Hindlimb muscle (tissue), 1 donor: ENCODE measurements at regions not wholly inside any gene's neighbourhood (a gene's known extent, or its start where the extent isn't known, plus 50 kb on each side); places are given as distances from the start of the nearest gene placed in this dataset.
A peak's percentile ranks its signal among the peaks of the same experiment; 100 is the strongest.
"Not testable (repeated sequence)": the region's sequence is repeated elsewhere in the genome, so short reads cannot be mapped to it uniquely, and the experiment has no call there.

ENCODE experiments used
- DNase-seq: peaks from one replicate; pipeline ENCODE4 v3.0.0-alpha.2; 2013

GRCh38 chr20:52049001-52049731, 142.4 kb downstream of the ZFP64 start:
- no peak for DNase-seq

DNA sequence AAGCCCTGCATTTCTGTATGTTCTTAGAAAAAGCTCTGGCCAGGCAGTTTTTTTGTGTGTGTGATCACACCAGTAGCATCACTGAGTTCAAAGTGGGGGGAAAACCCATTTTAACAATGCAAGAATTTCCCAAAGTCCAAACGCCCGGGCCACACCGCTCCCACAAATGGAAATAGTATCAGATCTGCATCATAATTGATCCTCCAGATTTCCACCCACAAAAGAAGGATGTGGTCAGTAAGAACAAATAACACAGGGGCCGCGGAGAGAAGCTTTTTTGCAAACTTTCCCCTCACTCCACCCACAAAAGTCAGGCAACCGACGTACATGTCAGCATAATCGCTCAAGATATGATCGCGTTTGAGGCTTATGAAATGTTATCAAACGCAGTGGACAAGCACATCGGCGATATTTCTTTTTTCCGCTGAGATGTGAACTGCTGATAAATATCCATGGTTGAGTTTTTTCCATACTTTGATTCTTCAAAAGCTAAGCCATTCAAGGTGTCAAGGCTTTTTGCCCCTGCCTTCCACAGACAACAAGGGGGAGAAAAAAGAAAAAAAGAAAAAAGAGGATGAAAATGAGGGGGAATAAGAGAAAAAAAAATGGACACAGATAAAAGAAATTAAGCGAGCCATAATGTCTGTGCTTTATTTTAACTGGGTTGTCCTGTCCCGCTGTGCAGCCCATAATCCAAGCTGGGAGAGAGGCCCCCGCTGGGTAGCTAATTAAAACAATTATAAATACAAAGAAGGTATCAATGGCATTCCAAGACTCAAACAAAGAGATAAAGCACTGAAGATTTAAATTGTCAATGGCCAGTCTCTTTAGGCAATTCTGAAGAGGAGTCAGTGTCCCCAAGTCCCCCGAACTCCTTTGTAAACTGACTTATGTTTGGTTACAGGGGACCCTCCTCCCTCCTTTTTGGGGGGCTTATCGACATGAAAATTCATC, 143.5 kb downstream of the ZFP64 start:
- peak; percentile 19 for DNase-seq

- no peak for DNase-seq
These were observed 149.6 kb downstream of the ZFP64 start for GRCh38 chr20:52041966-52042365.

GRCh38 chr20:52039790-52040189, 151.8 kb downstream of the ZFP64 start:
- DNase-seq, result no peak

- not testable (repeated sequence) for DNase-seq
These were observed 152.9 kb downstream of the ZFP64 start for GRCh38 chr20:52038632-52039031.

DNA sequence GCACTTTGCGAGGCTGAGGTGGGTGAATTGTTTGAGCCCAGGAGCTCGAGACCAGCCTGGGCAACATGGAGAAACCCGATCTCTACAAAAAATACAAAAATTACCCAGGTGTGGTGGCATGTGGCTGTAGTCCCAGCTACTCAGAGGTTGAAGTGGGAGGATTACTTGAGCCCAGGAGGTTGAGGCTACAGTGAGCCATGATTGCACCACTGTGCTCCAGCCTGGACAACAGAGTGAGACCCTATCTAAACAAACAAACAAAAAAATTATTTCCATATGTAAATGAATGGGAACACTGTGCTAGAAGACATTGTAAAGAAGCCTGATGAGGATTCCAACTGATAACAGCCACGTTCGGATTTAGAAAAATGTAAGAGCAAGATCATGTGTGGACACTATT, 154.2 kb downstream of the ZFP64 start:
- DNase-seq, result no peak

DNA sequence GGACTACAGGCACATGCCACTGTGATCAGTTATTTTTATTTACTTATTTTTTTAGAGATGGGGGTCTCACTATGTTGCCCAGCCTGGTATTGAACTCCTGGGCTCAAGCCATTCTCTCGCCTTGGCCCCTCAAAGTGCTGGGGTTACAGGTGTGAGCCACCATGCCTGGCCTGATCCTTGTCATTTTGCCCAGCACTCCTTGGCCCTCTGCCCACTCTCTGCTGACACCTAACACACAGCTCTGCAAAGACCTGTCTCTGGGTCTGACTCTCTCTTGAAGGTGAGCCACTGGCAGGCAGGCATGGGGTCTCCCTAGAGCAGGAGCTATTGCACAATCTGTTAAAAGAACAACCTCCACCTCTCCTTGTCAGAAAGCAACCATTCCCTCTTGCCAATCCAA, 155.6 kb downstream of the ZFP64 start:
- DNase-seq, result no peak

GRCh38 chr20:52035498-52035897, 156.1 kb downstream of the ZFP64 start:
- no peak for DNase-seq

DNA sequence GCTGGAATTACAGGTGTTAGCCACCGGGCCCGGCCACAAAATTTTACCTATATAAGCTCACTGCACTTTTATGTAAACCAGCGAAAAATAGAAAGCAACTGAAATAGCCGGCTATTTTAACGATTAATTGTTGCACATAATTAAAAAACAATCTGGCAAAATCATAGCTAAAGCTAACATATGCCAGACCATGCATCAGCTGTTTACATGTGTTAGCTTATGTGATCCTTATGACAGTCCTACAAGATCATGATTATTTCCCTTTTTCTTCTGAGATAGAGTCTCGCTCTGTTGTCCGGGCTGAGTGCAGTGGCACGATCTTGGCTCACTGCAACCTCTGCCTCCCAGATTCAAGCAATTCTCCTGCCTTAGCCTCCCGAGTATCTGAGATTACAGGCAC, 157.0 kb downstream of the ZFP64 start:
- DNase-seq, result no peak

DNA sequence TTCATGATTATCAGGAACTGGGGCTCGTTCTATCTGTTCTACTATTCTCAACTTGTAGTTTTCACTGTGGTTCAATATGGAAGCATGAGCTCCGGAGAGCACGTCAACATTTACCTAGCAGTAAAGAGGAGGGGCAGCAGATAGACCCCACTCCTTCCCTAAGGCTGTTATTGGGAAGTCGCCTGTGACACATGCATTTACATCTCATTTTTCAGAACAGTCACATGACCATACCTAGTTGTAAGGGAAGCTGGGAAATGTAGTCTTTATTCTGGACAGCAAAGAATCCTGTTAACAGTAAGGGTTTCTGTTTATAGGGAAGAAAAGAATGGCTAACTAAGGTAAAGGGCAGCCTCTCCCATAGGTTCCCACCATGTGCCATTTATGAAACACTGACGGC, 158.3 kb downstream of the ZFP64 start:
- no peak for DNase-seq

GRCh38 chr20:52032304-52032683, 159.3 kb downstream of the ZFP64 start:
- DNase-seq, result not testable (repeated sequence)

- DNase-seq, result no peak
These were observed 159.8 kb downstream of the ZFP64 start for GRCh38 chr20:52031563-52032303.

DNA sequence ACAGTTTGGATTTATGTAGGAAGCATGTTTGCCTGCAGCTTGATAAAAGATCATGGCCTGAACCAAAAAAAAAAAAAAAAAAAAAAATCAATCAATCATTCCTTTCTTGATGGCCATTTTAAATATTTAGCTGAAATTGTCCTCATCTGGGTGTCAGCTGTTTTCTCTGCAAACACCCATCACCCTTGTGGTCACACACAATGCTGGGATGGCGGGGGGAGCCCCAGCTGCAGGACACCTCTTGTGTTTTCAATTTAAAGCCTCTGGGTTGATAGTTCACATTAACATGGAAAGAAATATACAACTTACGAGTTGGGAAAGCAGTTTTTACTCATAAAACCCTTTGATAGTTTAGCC, 160.4 kb downstream of the ZFP64 start:
- no peak for DNase-seq

- not testable (repeated sequence) for DNase-seq
These were observed 162.4 kb downstream of the ZFP64 start for GRCh38 chr20:52029129-52029528.

- DNase-seq, result no peak
These were observed 165.6 kb downstream of the ZFP64 start for GRCh38 chr20:52025938-52026337.

DNA sequence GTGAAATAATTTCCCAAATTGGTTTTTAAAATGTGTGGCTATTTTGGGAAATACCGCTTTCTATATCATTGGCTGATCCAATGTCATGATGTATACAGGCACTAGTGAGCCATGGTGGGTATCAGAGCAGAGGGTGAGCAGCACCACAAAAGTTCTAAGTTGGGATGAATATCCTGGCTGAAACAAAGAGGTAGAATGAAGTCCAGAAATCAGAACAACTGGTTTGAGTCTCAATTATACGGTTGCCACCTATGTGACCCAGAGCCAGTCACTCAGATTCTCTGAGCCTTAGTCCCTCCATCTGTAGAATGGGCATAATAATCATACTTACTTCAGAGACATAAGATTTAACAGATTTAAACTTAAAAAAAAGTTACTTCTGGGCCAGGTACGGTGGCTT, 172.3 kb downstream of the ZFP64 start:
- no peak for DNase-seq

DNA sequence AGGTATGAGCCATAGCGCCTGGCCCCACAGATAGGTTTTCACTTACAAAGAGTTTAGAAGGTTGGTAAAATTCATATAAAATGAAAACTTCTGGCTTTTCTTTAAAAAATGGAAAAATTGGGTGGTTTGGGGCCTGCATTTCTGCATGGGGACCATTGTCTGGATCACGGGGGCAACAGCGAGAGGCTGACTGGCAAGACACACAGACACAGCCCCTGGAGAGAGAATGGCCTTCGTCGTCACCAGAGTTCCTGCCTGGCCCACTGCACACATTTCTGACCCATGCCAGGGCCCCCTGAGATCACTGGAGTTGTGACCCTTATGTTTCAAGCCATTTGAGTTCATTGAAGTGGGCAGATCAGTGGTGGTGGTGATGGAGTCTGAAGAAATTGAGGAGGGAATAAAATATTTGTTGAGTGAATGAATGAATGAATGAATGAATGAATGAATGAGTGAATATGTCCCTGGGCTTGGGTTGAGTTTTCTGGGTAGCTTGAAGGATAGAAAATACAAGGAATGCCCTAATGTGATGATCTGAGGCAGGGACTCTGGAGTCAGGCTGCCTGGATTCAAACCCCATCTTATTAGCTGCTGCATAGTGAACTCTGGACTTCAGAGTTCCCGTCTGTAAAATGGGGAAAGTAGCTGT, 173.8 kb downstream of the ZFP64 start:
- no peak for DNase-seq

- no peak for DNase-seq
These were observed 175.6 kb downstream of the ZFP64 start for GRCh38 chr20:52016022-52016421.

DNA sequence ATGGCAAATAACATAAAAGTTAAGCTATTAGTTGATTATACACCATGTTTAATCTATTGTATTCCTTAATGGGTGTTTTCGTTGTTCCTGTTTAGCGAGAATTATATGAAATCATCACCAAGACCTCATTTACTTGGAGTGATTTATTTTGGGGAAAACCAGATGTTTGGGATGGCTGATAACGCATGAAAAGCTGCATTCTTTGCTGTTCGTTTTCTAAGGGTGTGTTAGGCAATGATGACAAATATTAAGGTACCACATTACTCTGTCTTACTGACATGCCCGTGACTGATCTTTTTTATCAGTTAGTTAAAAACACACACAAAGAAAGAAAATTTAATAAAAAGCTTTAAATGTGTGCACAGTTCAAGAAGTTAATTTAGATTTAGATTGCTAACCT, 176.4 kb downstream of the ZFP64 start:
- no peak for DNase-seq

DNA sequence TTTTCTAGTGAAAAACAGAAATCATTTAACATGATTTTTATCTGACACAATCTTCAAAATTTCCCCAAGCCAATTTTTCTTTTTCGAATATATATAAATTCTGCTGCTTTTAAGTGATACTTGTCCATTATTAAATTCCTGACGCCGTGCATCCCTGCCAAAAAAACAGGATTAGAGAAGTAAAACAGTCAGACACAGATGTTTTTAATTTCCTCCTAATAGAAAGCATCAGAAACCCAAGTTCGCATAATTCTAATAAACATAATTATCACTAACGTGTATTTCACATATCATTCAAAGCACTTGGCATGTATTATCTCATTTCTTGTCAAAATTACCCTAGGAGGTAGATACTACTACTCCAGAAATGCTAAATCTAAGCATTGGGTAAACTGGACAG, 179.5 kb downstream of the ZFP64 start:
- DNase-seq, result no peak

- DNase-seq, result no peak
These were observed 180.5 kb downstream of the ZFP64 start for GRCh38 chr20:52011093-52011492.

DNA sequence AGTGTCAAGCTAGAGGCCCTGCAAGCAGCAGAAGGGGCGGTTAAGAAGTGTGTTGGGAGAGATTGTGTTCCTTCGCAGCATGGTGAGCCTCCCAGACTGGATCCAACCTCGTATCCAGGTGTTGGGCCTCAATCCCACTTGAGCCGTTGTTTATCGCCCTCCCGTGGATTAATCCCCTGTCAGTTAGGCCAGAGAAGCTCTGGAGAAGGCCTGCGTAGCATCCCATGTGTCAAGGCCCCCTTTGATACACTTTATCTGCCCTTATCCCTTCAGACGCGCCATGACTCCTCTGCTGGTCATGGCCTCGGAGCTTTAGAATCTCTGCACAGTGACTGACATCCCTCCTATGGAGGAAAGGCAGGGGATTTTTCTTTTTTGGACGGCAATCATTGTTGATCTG, 181.0 kb downstream of the ZFP64 start:
- DNase-seq, result no peak

GRCh38 chr20:52008874-52009273, 182.7 kb downstream of the ZFP64 start:
- DNase-seq, result no peak
